Liver (tissue), 8 donors: ENCODE measurements at regions not wholly inside any gene's neighbourhood (a gene's known extent, or its start where the extent isn't known, plus 50 kb on each side); places are given as distances from the start of the nearest gene placed in this dataset.

ENCODE experiments used
- DNase-seq: peaks from one replicate; pipeline ENCODE4 v3.0.0-alpha.2; 2017; ENCODE audit warnings: low spot score
- H3K27ac ChIP-seq, 2 donors: one replicate each; pipeline ENCODE4 v1.7.0; 2013; ENCODE audit warnings: inconsistent platforms in 2 of 2, low read length in 2 of 2, control low read depth in 1 of 2, low read depth in 1 of 2, mild to moderate bottlenecking in 1 of 2
- H3K27me3 ChIP-seq, 4 donors: one replicate each; pipeline versions ENCODE4 v1.6.1 to v1.7.0; 2013; ENCODE audit warnings: low read length in 3 of 4, inconsistent platforms in 1 of 4, mild to moderate bottlenecking in 1 of 4, moderate library complexity in 1 of 4; ENCODE audit not compliant: control insufficient read depth in 4 of 4, insufficient read depth in 4 of 4
- H3K36me3 ChIP-seq, 4 donors: one replicate each; pipeline versions ENCODE4 v1.6.1 to v1.7.0; 2013; ENCODE audit warnings: low read length in 3 of 4, mild to moderate bottlenecking in 3 of 4, low read depth in 1 of 4, moderate library complexity in 1 of 4; ENCODE audit not compliant: control insufficient read depth in 4 of 4, insufficient read depth in 3 of 4
- H3K4me1 ChIP-seq, 4 donors: one replicate each; pipeline versions ENCODE4 v1.6.1 to v1.7.0; 2013; ENCODE audit warnings: low read length in 3 of 4, mild to moderate bottlenecking in 3 of 4, moderate library complexity in 1 of 4; ENCODE audit not compliant: control insufficient read depth in 4 of 4, insufficient read depth in 4 of 4
- H3K4me3 ChIP-seq, 3 donors: one replicate each; pipeline versions ENCODE4 v1.6.1 to v1.7.0; 2013; ENCODE audit warnings: low read length in 3 of 3, control low read depth in 1 of 3, low read depth in 1 of 3, mild to moderate bottlenecking in 1 of 3
- H3K9ac ChIP-seq, 2 donors: one replicate each; pipeline ENCODE4 v1.7.0; 2013; ENCODE audit warnings: low read length in 2 of 2, mild to moderate bottlenecking in 2 of 2, moderate library complexity in 2 of 2, control low read depth in 1 of 2, low read depth in 1 of 2
- H3K9me3 ChIP-seq, 4 donors: one replicate each; pipeline versions ENCODE4 v1.6.1 to v1.7.0; 2013; ENCODE audit warnings: low read length in 3 of 4; ENCODE audit not compliant: control insufficient read depth in 4 of 4
- CTCF ChIP-seq: fragments of 150-350 bp; IDR thresholded peaks from 2 replicates; pipeline ENCODE4 v1.5.1; 2017; ENCODE audit warnings: improper control_type of control experiment, low read depth, low read length; ENCODE audit not compliant: missing input control
- FOXA1 ChIP-seq: IDR thresholded peaks from 2 replicates; pipeline ENCODE4 v1.6.1; 2016; ENCODE audit warnings: antibody characterized with exemption
- FOXA2 ChIP-seq: IDR thresholded peaks from 2 replicates; pipeline ENCODE4 v1.6.1; 2016; ENCODE audit warnings: antibody characterized with exemption
- HNF4A ChIP-seq, 2 donors: conservative IDR thresholded peaks; 2 replicates each; pipeline ENCODE4 v1.6.1; 2016; ENCODE audit warnings: antibody characterized with exemption in 2 of 2, mild to moderate bottlenecking in 2 of 2
- HNF4G ChIP-seq: IDR thresholded peaks from 2 replicates; pipeline ENCODE4 v1.6.1; 2016; ENCODE audit warnings: antibody characterized with exemption
- JUND ChIP-seq, 2 donors: IDR thresholded peaks; 2 replicates each; pipeline ENCODE4 v1.6.1; 2016; ENCODE audit warnings: antibody characterized with exemption in 2 of 2
- NR2F2 ChIP-seq: IDR thresholded peaks from 2 replicates; pipeline ENCODE4 v1.6.1; 2016; ENCODE audit warnings: antibody characterized with exemption
- RAD21 ChIP-seq, 2 donors: IDR thresholded peaks; 2 replicates each; pipeline ENCODE4 v1.6.1; 2016; ENCODE audit warnings: antibody characterized with exemption in 2 of 2, mild to moderate bottlenecking in 2 of 2
- REST ChIP-seq: IDR thresholded peaks from 2 replicates; pipeline ENCODE4 v1.6.1; 2016; ENCODE audit warnings: antibody characterized with exemption, mild to moderate bottlenecking
- SP1 ChIP-seq: IDR thresholded peaks from 2 replicates; pipeline ENCODE4 v1.6.1; 2018; ENCODE audit warnings: antibody characterized with exemption, mild to moderate bottlenecking
- YY1 ChIP-seq: IDR thresholded peaks from 2 replicates; pipeline ENCODE4 v1.6.1; 2016; ENCODE audit warnings: antibody characterized with exemption, mild to moderate bottlenecking
- WGBS: extraction: QIAGEN DNeasy Blood & Tissue Kit; methylation state at CpG from one replicate; pipeline ENCODE4 v1.1.7; 2013; 5-methylcytosine and 5-hydroxymethylcytosine counted together
- TF ChIP-seq, protein P1 (sequence below): IDR thresholded peaks from 2 replicates; pipeline ENCODE4 v1.6.1; 2016; ENCODE audit warnings: antibody characterized with exemption
- TF ChIP-seq, protein P2 (sequence below): IDR thresholded peaks from 2 replicates; pipeline ENCODE4 v1.6.1; 2016; ENCODE audit warnings: antibody characterized with exemption
- donor health status: healthy.
- donor health status: healthy.
- donor health status: healthy.
- donor health status: healthy.
- donor health status: healthy.

DNA sequence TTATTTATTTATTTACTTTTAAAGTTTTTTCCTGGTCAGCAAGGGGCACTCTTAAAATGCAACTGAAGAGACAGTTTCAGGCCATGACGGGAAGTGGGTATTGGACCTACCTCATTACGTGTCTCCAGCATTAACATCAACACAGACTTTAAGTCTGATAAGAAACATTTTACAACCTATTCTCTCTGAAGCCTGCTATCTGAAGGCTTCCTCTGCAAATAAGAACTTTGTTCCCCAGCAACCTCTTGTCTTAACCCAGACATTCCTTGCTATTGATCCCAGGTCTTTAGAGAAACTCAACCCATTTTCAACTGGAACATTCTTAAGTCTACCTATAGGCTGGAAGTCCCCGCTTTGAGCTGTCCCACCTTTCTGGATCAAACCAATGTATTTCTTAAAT is 258.3 kb upstream of the TMPRSS15 start:
- no peak overlapping the region for H3K27ac ChIP-seq
- TF ChIP-seq RAD21 (IDR thresholded peaks at IDR 0.05) (no peak), FOXA2 (no peak), SP1 (no peak), HNF4A (conservative IDR thresholded peaks at IDR 0.05) (no peak), FOXA1 (no peak), NR2F2 (no peak)
- TF ChIP-seq, protein P1, sequence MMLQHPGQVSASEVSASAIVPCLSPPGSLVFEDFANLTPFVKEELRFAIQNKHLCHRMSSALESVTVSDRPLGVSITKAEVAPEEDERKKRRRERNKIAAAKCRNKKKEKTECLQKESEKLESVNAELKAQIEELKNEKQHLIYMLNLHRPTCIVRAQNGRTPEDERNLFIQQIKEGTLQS: no peak
- TF ChIP-seq, protein P2, sequence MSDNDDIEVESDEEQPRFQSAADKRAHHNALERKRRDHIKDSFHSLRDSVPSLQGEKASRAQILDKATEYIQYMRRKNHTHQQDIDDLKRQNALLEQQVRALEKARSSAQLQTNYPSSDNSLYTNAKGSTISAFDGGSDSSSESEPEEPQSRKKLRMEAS: no peak
- no peaks in the 10 kb centered on the region for H3K4me1 ChIP-seq
- H3K9ac ChIP-seq: no peak overlapping the region
- no peaks in the 10 kb centered on the region for H3K27me3 ChIP-seq
- H3K9me3 ChIP-seq: no peaks in the 10 kb centered on the region
- no peak for DNase-seq
- H3K36me3 ChIP-seq: no peaks in the 10 kb centered on the region
- 53% methylated on average over 3 of the region's 3 CpGs for WGBS
- H3K4me3 ChIP-seq: no peak overlapping the region

GRCh38 chr21:18663663-18664062 is 260.1 kb upstream of the TMPRSS15 start:
- Histone ChIP-seq H3K9me3 (no peaks in the 10 kb centered on the region), H3K27ac (no peak overlapping the region), H3K36me3 (no peaks in the 10 kb centered on the region), H3K4me3 (no peak overlapping the region), H3K4me1 (no peaks in the 10 kb centered on the region), H3K27me3 (no peaks in the 10 kb centered on the region), H3K9ac (no peak overlapping the region)
- TF ChIP-seq, protein P1: no peak
- TF ChIP-seq YY1 (no peak), REST (no peak)
- 70% methylated on average over 3 of the region's 3 CpGs for WGBS
- no peak for DNase-seq

DNA sequence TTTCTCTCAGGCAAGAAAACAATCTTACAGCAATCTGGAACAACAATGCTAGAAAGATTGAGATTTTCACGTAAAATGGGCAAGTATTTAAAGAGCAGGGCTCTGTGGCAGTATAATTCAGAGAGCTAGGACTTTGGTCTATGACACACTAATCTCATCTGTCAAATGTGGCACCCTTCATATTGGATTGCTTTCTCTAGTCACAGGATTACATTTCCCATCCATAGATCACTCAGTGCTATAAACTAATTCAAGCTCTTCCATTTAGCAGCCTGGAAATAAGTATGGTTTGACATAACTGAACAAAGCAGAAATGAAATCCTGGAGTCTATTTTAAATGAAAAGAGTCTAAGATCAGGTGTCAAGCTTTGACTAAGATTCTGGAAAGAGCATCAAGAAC is 263.1 kb upstream of the TMPRSS15 start:
- Histone ChIP-seq H3K9ac (no peak overlapping the region), H3K9me3 (no peaks in the 10 kb centered on the region), H3K36me3 (no peaks in the 10 kb centered on the region), H3K4me3 (no peak overlapping the region), H3K4me1 (no peaks in the 10 kb centered on the region), H3K27me3 (no peaks in the 10 kb centered on the region), H3K27ac (no peak overlapping the region)
- no peak for DNase-seq
- TF ChIP-seq YY1: no peak
- no peak for TF ChIP-seq CTCF
- TF ChIP-seq JUND (IDR thresholded peaks at IDR 0.05): no peak
- TF ChIP-seq HNF4G: no peak
- WGBS: 67% methylated on average over 1 of the region's 1 CpG
